Hepatocyte (in vitro differentiated cells): ENCODE measurements at regions not wholly inside any gene's neighbourhood (a gene's known extent, or its start where the extent isn't known, plus 50 kb on each side); places are given as distances from the start of the nearest gene placed in this dataset.

ENCODE experiments used
- CTCF ChIP-seq: fragments of 200-600 bp; sonication (generic); IDR thresholded peaks from 2 replicates; pipeline ENCODE4 v1.5.1; 2016; ENCODE audit warnings: antibody characterized with exemption, mild to moderate bottlenecking; ENCODE audit not compliant: poor library complexity
- EZH2 ChIP-seq: fragments of 200-600 bp; sonication (generic); IDR thresholded peaks from 2 replicates; pipeline ENCODE4 v1.6.1; 2016; ENCODE audit warnings: antibody characterized with exemption, mild to moderate bottlenecking, borderline replicate concordance
- EZH2phosphoT487 ChIP-seq: fragments of 200-600 bp; sonication (generic); IDR thresholded peaks from one replicate; pipeline ENCODE4 v1.6.1; 2018; ENCODE audit warnings: antibody characterized with exemption, mild to moderate bottlenecking, low read depth, moderate library complexity; ENCODE audit not compliant: unreplicated experiment, severe bottlenecking

- TF ChIP-seq CTCF (no peak), EZH2 (no peak), EZH2phosphoT487 (no peak)
Observed at GRCh38 chr3:162884373-162884772, 1387.8 kb downstream of the OTOL1 start.
